ENCODE measurements at regions not wholly inside any gene's neighbourhood (a gene's known extent, or its start where the extent isn't known, plus 50 kb on each side); places are given as distances from the start of the nearest gene placed in this dataset.

DNA sequence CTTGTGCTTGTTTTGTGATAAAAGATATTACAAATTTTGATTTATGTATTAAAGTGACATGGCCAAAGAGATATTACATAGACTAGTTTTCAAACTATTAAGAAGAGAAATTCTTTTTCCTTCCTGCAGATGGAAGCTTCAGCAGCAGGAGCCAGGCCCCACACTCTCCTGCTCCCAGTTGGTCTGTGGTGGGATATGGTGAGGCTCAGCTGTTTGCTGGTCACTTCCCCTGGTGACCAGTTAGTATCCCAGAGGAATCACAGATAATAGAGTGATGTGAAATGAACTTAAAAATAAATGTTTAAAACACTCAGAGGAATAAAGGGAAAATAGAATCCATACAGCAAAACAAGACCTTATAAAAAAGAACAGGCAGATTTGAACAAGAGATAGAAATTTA lies 154.7 kb downstream of the KTN1 start:
- no peak for DNase-seq (ENCODE audit: low read depth in 2 of 2)

DNA sequence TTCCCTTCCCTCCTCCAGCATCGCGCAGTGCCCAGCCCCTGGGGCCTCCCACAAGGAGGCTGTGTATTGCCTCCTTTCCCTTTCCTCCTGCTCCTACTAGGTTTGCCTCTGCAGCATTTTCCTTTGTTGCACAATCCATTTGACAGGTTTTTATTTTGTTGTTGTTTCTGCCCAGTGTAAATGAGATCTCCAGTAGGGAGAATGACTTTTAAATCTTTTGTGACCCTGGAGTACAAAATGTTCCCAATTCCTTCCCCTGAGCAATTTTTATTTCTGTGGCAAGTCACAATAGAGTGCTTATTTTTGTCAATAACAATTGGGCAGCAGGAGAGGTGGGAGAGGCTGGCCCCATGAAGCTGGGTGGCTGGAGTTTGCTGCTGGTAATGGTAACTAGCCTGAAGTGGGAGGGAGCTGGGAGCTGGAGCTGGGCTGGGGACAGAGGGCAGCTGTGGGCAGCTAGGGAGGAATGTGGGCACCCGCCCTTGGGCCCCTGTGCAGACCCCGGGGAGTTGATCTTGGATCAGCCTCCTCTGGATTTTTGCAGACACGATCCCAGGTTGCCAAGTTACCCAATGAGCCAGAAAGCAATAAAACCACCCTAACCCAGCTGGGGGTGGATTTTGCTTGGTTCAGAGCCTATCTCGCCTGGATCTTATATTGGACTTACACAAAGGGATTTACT lies 160.1 kb downstream of the KTN1 start:
- DNase-seq (ENCODE audit: low read depth in 2 of 2): no peak

DNA sequence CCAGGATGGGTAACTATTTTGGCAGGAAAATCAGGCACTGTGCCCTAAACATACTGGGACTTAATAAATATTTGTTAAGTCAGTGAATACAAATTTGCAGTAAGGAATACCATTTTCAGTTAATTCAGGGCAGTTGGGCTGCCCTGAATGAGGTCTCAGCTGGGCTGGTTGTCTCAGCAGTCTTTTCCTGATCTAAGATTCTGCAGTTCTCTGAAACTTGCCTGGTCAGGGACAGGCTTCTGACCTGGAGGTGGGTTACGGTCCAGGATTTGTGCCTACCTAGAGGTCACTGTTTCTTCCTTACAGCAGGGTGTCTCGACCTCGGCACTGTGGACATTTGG lies 160.6 kb downstream of the KTN1 start:
- no peak for DNase-seq (ENCODE audit: low read depth in 2 of 2)

DNA sequence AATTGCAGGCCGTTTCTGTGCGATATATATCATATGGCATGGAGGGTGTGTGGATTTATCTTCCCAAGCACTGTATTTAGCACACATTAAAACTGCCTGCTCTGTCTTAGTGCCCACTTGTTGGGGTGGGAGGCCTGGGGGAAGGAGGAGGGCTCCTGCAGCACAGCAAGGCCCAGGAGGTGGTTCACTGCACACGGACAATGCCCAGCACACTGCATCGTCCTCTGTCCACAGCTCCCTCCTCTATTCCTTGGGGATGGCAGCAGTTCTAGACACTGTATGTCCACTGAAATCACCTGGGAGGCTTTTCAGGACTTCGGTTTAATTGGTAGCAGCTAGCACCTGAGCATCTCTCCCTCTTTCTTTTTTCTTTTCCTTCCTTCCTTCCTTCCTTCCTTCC lies 161.2 kb downstream of the KTN1 start:
- DNase-seq (ENCODE audit: low read depth in 2 of 2): no peak

DNA sequence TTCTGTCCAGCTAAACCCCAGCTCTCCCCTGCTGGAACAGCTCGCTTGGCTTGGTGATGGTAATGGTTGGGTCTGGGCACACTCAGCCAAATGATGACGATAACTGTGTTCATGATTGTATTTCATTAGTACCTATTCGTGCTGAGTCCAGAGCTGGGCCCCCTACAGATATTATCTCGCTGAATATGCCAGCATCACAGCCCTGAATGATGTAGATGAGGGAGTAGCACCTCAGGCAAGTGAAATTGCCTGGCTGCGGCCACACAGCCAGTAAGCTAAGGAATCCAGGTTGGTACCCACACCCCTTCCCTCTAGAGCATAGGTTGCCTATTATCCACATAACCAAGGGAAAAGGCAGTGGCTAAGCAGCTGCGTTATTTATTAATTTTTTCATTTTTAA lies 163.5 kb downstream of the KTN1 start:
- no peak for DNase-seq (ENCODE audit: low read depth in 2 of 2)

DNA sequence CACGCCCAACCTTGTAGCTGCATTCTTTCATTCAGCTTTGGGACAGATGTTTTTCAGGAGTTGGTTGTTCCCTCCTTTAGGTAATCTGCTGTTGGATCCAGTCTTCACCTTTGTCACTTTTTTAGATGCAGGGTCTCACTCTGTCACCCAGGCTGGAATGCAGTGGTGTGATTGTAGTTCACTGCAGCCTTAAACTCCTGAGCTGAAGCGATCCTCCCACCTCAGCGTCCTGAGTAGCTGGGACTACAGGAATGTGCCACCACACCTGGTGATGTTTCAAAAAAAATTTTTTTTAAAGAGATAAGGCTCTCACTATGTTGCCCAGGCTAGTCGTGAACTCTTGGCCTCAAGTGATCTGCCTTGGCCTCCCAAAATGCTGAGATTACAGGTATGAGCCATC lies 164.3 kb downstream of the KTN1 start:
- DNase-seq (ENCODE audit: low read depth in 2 of 2): no peak

DNA sequence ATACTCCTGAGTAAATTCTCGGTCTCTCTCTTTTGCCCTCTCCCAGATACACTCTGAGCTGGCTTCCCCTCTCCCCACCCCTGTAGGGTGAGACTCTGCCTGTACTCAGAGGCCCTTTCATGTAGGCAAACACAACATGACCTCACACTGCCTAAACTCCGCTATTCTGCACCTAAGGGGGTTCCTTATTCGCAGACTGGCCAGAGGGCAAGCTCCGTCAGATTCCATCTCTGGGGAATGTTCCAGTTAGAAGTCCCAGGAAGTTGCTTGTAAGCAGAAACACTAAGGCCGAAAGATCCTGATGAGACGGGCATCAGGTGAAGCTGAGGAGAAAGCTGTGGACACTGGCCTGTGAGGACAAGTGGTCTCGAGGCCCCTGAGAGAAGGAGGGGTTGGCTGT lies 165.9 kb downstream of the KTN1 start:
- DNase-seq (ENCODE audit: low read depth in 2 of 2): no peak

DNA sequence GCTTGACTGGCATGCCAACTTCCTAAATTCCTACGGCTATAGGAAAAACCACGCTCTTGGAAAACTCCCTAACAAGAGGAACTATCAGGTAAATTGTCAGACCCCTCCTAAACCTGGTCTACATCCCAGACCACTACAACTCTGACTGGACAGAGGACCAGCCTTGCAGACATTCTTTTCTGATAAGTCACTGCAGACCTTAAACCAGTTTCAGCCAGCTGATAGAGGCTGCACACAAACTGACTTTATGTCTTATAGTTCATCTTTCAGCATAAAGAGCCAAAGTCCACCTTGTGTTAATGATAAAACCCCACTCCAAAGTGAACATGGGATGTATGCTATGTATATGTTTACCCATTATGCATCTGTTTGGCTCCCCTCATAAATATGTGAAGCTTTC lies 166.6 kb downstream of the KTN1 start:
- DNase-seq (ENCODE audit: low read depth in 2 of 2): no peak

DNA sequence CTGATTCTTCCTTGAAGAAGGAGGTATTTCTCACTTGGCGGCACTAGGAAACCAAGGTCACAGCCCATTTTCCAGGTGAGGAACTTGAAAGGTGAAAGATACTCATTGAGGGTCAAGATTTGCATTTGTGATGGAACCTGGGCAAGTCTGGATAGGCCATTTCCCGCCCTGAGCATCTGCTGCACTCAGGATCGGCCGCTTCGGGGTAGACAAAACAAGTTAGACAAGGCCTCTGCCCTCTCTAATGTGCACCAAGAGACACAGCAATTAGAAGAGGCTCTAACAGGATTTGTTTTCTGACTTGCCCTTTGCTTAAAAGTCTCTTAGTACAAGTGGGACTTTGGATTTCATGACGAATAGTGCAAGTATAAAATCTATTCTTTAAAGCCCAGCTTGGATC lies 167.2 kb downstream of the KTN1 start:
- DNase-seq (ENCODE audit: low read depth in 2 of 2): no peak

DNA sequence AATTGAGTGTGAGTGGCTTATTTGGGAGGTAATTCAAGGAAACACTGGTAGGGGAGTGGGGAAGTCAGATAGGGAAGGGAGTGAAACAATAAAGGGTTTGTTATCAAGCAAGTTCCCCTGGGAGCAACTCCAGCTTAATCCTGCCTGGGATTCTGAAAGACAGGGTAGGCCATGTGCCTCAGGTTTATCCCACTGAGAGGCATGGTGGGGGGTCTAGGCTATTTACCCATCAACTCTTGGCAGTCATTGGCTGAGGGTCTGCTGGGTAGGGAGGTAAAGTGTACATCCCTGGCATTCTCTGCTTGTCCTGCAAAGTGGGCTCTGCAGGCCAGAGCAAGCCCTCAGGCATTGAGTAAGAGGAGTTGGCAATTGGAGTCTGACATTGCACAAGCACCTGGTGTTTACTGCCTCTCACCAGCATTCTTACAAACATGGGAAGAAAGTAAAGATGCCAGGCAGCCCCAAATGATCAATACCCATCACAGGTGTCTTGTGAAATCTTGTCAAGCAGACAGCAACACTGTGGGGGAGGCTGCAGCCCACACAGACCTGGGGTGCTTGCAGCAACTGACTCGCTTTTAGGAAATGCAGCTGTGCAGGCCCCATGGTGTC lies 169.3 kb downstream of the KTN1 start:
- no peak for DNase-seq (ENCODE audit: low read depth in 2 of 2)

DNA sequence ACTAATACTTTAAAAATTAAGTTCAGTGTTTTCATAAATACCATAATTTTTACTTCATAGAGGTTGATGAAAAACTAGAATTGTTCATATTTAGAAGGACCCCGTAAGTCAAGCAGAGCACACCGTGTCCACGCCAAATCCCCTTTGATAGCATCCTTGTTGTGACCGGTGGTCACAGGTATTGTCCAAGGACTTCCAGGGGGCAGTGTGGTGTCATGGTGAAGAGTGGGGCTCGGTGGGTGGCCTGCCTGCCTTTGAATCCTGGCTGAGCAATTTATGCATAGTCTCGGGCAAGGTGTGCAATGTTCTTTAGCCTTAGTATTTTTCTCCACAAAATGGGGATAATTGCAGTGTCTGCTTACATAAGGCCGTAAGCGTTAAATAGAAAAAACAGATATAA lies 169.9 kb downstream of the KTN1 start:
- no peak for DNase-seq (ENCODE audit: low read depth in 2 of 2)

DNA sequence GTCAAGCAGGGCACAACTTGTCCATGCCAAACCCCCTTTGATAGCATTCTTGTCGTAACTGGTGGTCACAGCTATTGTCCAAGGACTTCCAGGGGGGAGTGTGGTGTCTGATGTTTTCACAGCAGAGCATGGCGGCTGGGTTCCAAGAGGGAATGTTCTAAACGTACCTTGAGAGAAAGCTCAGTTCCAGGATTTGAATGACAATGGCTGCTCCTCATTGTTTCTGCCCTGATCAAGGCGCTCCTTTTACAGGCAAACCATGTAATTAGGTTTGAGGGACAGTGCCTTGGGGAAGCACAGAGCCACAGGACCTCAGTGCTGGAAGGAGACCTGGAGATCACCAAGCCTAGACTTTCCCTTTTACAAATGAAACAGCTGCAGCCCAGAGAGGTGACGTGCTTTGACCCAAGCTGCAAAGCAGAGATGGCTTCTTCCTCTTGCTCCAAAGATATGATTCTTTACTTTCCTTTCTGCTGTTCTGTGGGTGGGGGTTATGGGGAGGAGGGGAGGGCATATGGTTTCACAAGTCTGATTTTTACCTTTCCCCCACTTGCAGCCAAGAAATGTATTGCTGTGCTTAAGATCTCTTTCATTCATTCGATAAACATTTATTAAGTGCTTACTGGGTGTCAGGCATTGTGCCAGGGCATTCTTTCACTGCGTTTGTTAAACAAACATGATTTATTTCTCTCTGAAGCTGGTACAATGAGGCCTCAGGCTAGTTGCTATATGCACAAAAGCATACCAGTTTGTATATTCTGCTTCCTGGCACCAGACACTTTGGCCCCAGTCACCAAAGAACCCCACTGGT lies 172.8 kb downstream of the KTN1 start:
- DNase-seq (ENCODE audit: low read depth in 2 of 2): no peak

DNA sequence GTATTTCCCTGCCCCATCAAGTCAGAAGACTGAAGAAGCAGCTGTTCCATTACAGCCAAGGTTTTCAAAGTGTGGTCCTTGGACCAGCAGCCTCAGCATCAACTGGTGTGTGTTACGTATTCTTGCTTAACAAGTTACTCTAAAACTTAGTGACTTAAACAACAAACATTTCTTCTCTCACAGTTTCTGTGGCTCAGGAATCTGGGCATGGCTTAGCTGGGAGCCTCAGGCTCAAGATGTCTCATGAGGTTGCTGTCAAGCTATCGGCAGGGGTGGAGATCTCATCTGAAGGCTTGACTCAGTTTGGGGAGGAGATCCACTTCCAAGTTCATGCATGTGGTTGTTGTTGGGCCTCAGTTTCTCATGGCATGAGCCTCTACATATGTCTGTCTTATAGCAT lies 174.5 kb downstream of the KTN1 start:
- DNase-seq (ENCODE audit: low read depth in 2 of 2): no peak

DNA sequence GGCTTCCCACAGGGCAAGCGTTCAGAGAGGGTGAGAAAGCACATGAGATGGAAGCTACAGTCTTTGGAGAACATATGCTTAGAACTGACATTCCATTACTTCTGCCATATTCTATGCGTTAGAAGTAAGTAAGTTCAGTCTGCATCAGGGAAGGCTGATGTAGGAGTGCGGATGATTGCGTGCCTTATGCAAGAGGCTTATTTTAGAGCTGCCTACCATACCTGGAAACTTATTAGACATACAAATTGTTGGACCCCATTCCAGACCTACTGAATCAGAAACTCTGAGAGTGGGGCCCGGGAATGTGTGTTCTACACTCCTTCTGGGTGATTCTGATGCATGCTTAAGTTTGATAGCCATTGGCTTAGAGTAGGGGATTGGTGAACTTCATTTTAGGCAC lies 174.9 kb downstream of the KTN1 start:
- DNase-seq (ENCODE audit: low read depth in 2 of 2): no peak

DNA sequence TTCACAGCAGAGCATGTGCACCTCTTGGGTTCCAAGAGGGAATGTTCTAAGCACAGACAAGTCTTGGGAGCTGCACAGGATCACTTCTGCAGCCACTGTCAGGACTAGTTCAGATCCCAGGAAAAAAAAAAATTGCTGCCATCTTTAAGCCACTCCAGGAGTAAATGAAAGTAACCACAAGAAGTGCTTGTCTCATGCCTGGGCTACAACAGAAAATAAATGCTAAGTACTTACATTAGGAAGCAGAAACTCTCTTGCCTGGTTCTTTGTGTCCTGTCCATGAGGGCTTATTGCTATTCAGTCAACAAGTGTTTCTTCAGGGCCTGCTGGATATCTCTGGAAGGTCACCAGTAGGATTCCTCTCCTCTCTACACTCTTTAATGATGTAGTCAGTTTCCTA lies 176.1 kb downstream of the KTN1 start:
- no peak for DNase-seq (ENCODE audit: low read depth in 2 of 2)

DNA sequence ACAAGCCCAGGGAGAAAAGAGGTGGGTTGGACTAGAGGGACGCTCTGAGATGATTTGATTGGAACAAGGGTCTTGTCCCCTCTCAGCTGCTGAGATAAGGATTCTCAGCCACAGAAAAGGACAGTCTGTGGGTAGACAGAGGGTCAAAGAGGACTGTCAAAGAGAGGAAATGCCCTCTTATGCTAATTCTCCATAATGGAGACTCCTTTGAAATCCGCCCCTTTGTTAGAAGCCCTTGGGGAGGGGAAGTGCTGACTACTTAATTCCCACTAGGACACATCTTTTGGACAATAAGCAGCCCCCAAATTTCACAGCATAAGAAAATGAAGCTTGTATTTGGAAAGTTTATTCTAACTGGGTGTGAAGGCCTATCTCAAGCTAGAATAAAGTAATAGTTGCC lies 176.6 kb downstream of the KTN1 start:
- DNase-seq (ENCODE audit: low read depth in 2 of 2): no peak

DNA sequence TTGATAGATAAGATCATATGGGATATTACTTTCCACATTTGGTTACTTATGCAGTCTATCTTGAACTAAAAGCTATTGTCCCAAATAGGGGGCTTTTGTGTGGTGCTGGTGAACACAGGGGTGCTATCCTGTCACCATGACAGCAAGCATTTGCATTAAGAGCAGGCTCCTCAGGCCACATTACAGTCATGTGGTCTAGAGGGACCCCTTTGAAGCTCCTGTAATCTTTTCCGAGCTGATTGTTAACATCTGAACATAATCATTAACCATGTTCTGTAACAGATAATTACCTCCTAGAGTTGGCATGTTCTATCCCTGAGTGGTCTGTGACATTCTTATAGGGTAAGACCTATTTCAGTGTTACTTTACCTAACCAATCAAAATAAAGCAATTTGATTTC lies 178.8 kb downstream of the KTN1 start:
- no peak for DNase-seq (ENCODE audit: low read depth in 2 of 2)

DNA sequence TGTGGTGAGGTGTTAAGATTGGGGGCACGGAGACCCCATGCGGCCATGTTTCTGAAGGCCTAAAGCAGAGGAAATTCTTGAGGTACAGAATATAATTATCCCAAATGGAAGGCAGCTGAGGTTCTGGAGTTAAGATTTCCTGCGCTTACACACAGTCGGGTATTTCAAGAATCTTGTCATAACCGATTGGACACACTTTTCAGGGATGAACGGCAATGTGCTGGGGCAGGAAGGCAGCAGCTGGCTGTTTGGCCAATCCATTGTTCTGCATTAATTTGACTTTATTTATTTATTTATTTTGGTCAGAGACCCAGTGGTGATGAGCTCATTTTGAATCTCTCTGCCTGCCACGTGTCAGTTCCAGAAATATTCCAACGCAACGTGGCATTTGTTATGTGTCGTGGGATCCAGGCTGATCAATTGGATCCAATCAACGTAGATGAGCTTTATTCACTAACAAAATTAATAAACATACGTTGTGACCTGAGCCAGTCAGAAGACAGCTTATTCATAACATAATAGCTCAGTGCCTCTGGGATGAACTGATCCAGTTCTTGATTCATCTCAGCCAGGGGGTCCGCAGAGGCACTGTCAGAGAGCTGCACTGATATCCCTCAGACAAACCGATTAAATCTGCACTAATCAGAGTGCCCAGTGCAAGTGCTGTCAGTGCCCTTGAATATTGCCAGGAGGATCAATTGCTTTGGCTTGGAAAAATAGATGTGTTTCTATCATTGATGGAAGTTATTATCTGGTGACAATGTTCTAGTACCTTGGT lies 181.0 kb downstream of the KTN1 start:
- no peak for DNase-seq (ENCODE audit: low read depth in 2 of 2)

DNA sequence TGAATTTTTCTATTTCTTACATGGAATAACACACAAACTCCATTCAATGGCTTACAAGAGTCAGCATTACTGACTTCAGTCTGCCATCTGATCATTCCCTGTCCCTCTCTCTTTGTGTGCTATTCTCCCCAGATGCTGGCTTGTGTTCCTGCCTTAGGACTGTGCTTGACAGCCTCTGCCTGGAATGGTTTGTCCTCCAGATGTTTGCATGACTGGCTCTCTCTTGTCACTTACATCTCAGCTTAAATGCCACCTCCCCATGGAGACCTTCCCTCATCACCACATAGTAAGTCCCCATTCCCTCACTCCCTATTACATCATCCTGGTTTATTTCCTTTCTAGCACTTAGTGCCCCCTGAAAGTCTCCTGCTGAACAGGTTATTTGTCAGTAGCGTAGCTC lies 181.6 kb downstream of the KTN1 start:
- no peak for DNase-seq (ENCODE audit: low read depth in 2 of 2)

DNA sequence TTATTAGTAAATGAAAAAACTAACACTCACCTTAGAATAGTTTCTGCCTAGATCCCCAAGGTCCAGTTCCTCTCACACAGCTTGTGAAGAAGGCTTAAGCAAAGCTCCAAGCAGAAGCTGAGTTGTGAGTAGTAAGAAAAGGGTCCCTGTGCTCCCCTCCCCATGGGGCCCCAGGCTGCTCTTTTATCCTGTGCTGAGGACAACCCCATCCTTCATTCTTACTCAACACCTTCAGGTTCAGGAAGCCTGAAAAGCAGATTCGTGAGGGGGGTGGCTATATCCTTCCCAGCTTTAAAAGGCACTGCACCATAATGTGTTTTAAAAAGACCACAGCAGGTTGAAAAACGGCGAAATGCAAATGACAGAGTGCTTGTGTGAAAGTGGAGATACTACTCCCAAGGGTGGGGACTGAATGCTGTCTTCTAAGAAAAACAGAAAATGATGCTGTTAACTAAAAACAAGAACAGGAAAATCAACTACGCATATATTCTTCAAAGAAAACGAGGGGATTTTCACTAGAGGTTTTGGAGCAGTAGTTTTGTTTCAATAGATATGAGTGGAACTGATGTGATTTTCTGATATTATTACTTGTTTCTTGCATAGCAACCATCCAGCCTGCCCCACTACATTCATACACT lies 182.7 kb downstream of the KTN1 start:
- no peak for DNase-seq (ENCODE audit: low read depth in 2 of 2)

DNA sequence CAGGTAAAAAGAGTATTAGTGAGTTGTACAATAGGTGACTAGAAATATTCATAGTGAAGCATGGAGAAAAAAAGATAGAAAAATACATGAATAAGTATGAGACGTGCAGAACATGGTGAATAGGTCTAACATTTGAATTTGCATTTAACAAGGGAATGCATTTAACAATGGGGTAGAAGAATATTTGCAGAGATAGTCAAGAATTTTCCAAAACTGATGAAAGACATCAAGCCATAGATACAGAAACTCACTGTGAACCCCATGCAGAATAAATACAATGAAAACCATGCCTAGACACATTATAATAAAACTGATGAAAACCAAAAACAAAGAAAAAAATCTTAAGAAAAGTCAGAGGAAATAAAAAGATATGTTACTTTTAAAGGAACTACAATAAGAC lies 184.8 kb downstream of the KTN1 start:
- no peak for DNase-seq (ENCODE audit: low read depth in 2 of 2)

DNA sequence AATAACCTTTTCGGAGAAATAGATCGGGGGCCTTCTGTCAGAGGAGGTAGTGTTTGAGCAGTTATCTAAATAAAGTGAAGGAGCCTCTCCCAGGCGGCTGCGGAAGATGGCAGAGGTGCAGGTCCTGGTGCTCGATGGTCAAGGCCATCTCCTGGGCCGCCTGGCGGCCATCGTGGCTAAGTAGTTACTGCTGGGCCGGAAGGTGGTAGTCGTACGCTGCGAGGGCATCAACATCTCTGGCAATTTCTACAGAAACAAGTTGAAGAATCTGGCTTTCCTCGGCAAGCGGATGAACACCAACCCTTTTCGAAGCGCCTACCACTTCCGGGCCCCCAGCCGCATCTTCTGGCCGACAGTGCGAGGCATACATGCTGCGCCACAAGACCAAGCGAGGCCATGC lies 186.1 kb downstream of the KTN1 start:
- no peak for DNase-seq (ENCODE audit: low read depth in 2 of 2)
